Endothelial cell of umbilical vein (primary cell): ENCODE measurements at regions not wholly inside any gene's neighbourhood (a gene's known extent, or its start where the extent isn't known, plus 50 kb on each side); places are given as distances from the start of the nearest gene placed in this dataset.

Experiments used
- BruUV-seq: library from RNA; stranded (reverse); fragments of 400-500 nt; replicated peaks from 2 replicates; lab custom pipeline; 2021; lab: Mats Ljungman, UMichigan
- CTCF ChIA-PET: fragments of 300-600, 350-600 bp; sonication (Branson Sonifier 250); formaldehyde crosslinking; loops from one replicate; lab custom pipeline; 2021; ENCODE audit warnings: antibody characterized with exemption, inconsistent platforms; lab: Charles Lee
- POLR2A ChIA-PET: fragments of 300-600, 350-600 bp; sonication (Branson Sonifier 250); formaldehyde crosslinking; loops from one replicate; lab custom pipeline; 2021; ENCODE audit warnings: antibody characterized with exemption, inconsistent platforms; lab: Charles Lee
- DNase-seq: peaks from one replicate; pipeline ENCODE4 v3.0.0-alpha.2; 2011; ENCODE audit warnings: low read depth, low spot score
- FAIRE-seq: peaks from 2 replicates; lab custom pipeline; 2011; peaks lifted over from hg19 to GRCh38; lab: Jason Lieb, UNC
- H2AFZ ChIP-seq: 2 replicates; pipeline ENCODE4 v1.6.0; 2012; ENCODE audit warnings: low read depth, low read length, control low read depth, inconsistent platforms
- H3K27ac ChIP-seq: 2 replicates; pipeline ENCODE4 v1.5.1; 2011; ENCODE audit warnings: low read depth, mild to moderate bottlenecking, control low read depth, low read length, moderate library complexity; ENCODE audit not compliant: insufficient read depth
- H3K27me3 ChIP-seq, 2 experiments: 2 replicates each; pipeline versions ENCODE4 v1.6.0 to v1.6.1; 2011; ENCODE audit warnings: low read length in 2 of 2, mixed read lengths in 1 of 2; ENCODE audit not compliant: control insufficient read depth in 2 of 2, insufficient read depth in 2 of 2
- H3K36me3 ChIP-seq, 2 experiments: 2 replicates in 1 of 2; 3 replicates in 1 of 2; pipeline ENCODE4 v1.5.1; 2011; ENCODE audit warnings: low read length in 2 of 2, mild to moderate bottlenecking in 1 of 2, moderate library complexity in 1 of 2; ENCODE audit not compliant: control insufficient read depth in 2 of 2, insufficient read depth in 2 of 2; ENCODE audit errors: extremely low read depth in 1 of 2
- H3K4me1 ChIP-seq: 3 replicates; pipeline ENCODE4 v1.5.1; 2011; ENCODE audit warnings: mild to moderate bottlenecking, low read length; ENCODE audit not compliant: control insufficient read depth, insufficient read depth; ENCODE audit errors: extremely low read depth
- H3K4me2 ChIP-seq: 2 replicates; pipeline ENCODE4 v1.6.1; 2011; ENCODE audit warnings: low read length, control low read depth, mixed read lengths; ENCODE audit not compliant: insufficient read depth
- H3K4me3 ChIP-seq, 3 experiments: fragments of 200-600 bp in 1 of 3; sonication (generic), shearing (Covaris generic) in 1 of 3; replicated peaks in 1 of 3; 2 replicates each; pipeline ENCODE4 v1.5.1; 2011 to 2016; ENCODE audit warnings: control low read depth in 3 of 3, low read length in 3 of 3, mild to moderate bottlenecking in 2 of 3, inconsistent platforms in 1 of 3, low read depth in 1 of 3, moderate library complexity in 1 of 3; ENCODE audit not compliant: insufficient read depth in 1 of 3
- H3K79me2 ChIP-seq: 2 replicates; pipeline ENCODE4 v1.6.0; 2012; ENCODE audit warnings: low read length, inconsistent platforms; ENCODE audit not compliant: control insufficient read depth, insufficient read depth
- H3K9ac ChIP-seq: replicated peaks from 2 replicates; pipeline ENCODE3; 2011; ENCODE audit warnings: low read length, control low read depth; ENCODE audit not compliant: insufficient read depth; ENCODE audit errors: extremely low read depth
- H3K9me1 ChIP-seq: replicated peaks from 3 replicates; pipeline ENCODE4 v1.6.0; 2011; ENCODE audit warnings: mild to moderate bottlenecking, low read length; ENCODE audit not compliant: control insufficient read depth, insufficient read depth; ENCODE audit errors: extremely low read depth
- H3K9me3 ChIP-seq: replicated peaks from 2 replicates; pipeline ENCODE4 v1.5.1; 2012; ENCODE audit warnings: low read length, inconsistent platforms; ENCODE audit not compliant: control insufficient read depth, insufficient read depth
- H4K20me1 ChIP-seq: replicated peaks from 2 replicates; pipeline ENCODE3; 2011; ENCODE audit warnings: mild to moderate bottlenecking, low read length; ENCODE audit not compliant: control insufficient read depth, insufficient read depth; ENCODE audit errors: extremely low read depth
- EZH2 ChIP-seq: IDR thresholded peaks from 2 replicates; pipeline ENCODE4 v1.6.1; 2012; ENCODE audit warnings: borderline replicate concordance, low read depth, mild to moderate bottlenecking, moderate library complexity, low read length, inconsistent platforms; ENCODE audit not compliant: severe bottlenecking
- FOS ChIP-seq: IDR thresholded peaks from 2 replicates; pipeline ENCODE4 v1.6.1; 2011; ENCODE audit warnings: mild to moderate bottlenecking, low read length, moderate library complexity, borderline replicate concordance; ENCODE audit not compliant: insufficient read depth
- GATA2 ChIP-seq: IDR thresholded peaks from 2 replicates; pipeline ENCODE4 v1.7.0; 2011; ENCODE audit warnings: low read depth, mild to moderate bottlenecking, moderate library complexity, mixed read lengths, low read length; ENCODE audit not compliant: insufficient read length, insufficient read depth
- JUN ChIP-seq: IDR thresholded peaks from 2 replicates; pipeline ENCODE4 v1.6.1; 2011; ENCODE audit warnings: borderline replicate concordance, low read depth; ENCODE audit not compliant: insufficient read length, insufficient read depth
- POLR2A ChIP-seq: IDR thresholded peaks from 2 replicates; pipeline ENCODE4 v1.6.1; 2012; ENCODE audit warnings: low read depth, mild to moderate bottlenecking, control low read depth, low read length
- POLR2AphosphoS5 ChIP-seq: IDR thresholded peaks from 2 replicates; pipeline ENCODE4 v1.6.1; 2012; ENCODE audit warnings: low read depth, mild to moderate bottlenecking, control low read depth, low read length, moderate library complexity; ENCODE audit not compliant: insufficient read depth
- dilution Hi-C: fragments of 300-500 bp; cut with MboI; formaldehyde crosslinking; loops from one replicate; pipeline ENCODE4 v1.15.0; 2019; ENCODE audit warnings: low sequenced_read_pairs; ENCODE audit not compliant: extremely low pct_ligation_motif_present
- intact Hi-C: fragments of 100-400 bp; cut with micrococcal nuclease; formaldehyde crosslinking; loops from one replicate; pipeline ENCODE4 v1.10.0; 2022
- TF ChIP-seq, protein P1 (sequence below), 2 donors: IDR thresholded peaks; 1 replicate in 1 of 2; 2 replicates in 1 of 2; pipeline ENCODE4 v1.5.1; 2011; ENCODE audit warnings: low read length in 2 of 2, mild to moderate bottlenecking in 2 of 2, moderate library complexity in 2 of 2, control low read depth in 1 of 2, inconsistent platforms in 1 of 2, low read depth in 1 of 2; ENCODE audit not compliant: insufficient read depth in 1 of 2; ENCODE audit errors: extremely low read depth in 1 of 2

DNA sequence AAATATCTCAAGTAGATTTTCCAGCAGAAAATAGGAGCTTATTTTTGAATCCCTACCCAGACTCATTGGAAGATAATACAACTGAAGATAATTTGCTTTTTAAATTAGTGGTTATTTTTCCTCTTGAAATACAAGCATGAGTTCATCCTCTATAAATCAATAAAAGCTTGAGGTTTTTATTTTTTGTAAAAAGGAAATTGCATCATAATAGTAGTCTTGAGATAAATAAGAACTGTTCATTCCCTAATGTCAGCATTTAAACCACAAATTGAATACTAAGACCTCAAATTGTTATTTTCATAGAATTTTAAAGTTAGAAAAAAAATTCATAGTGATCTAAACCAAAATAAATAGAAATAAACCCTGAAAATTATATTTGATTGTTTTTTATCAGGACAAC is 719.1 kb downstream of the CD109 start:
- no peak overlapping the region for H3K4me2 ChIP-seq
- intact Hi-C loops (no loop called here), dilution Hi-C loops (no loop called here)
- CTCF ChIA-PET: interaction anchor here (10.0 kb wide), 1 partner anchor 791 kb away, joined by 393 read pairs; the partner anchor contains the start of gene COL12A1
- H3K9ac ChIP-seq: no peak overlapping the region
- DNase-seq (no peak), FAIRE-seq (no peak)
- H3K27me3 ChIP-seq: no peaks in the 10 kb centered on the region
- no peaks in the 10 kb centered on the region for H3K9me1 ChIP-seq
- no peak overlapping the region for H3K4me3 ChIP-seq
- no peaks in the 10 kb centered on the region for H4K20me1 ChIP-seq
- no peaks in the 10 kb centered on the region for H3K36me3 ChIP-seq
- POLR2A ChIA-PET: no interaction called here
- H3K9me3 ChIP-seq: no peaks in the 10 kb centered on the region
- H3K4me1 ChIP-seq: no peaks in the 10 kb centered on the region
- H3K27ac ChIP-seq: no peak overlapping the region
- no peak for TF ChIP-seq POLR2A
- TF ChIP-seq FOS: no peak
- TF ChIP-seq EZH2: no peak
- TF ChIP-seq, protein P1, sequence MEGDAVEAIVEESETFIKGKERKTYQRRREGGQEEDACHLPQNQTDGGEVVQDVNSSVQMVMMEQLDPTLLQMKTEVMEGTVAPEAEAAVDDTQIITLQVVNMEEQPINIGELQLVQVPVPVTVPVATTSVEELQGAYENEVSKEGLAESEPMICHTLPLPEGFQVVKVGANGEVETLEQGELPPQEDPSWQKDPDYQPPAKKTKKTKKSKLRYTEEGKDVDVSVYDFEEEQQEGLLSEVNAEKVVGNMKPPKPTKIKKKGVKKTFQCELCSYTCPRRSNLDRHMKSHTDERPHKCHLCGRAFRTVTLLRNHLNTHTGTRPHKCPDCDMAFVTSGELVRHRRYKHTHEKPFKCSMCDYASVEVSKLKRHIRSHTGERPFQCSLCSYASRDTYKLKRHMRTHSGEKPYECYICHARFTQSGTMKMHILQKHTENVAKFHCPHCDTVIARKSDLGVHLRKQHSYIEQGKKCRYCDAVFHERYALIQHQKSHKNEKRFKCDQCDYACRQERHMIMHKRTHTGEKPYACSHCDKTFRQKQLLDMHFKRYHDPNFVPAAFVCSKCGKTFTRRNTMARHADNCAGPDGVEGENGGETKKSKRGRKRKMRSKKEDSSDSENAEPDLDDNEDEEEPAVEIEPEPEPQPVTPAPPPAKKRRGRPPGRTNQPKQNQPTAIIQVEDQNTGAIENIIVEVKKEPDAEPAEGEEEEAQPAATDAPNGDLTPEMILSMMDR (IDR thresholded peaks at IDR 0.05; ENCODE audit: extremely low read depth in 1 of 2, insufficient read depth in 1 of 2, low read depth in 1 of 2, low read length in 2 of 2): no peak
- no peak for TF ChIP-seq GATA2
- TF ChIP-seq JUN: no peak
- TF ChIP-seq POLR2AphosphoS5: no peak
- no peaks in the 10 kb centered on the region for H3K79me2 ChIP-seq
- H2AFZ ChIP-seq: no peak overlapping the region
- BruUV-seq: no TSS peak
